ENCODE measurements at regions not wholly inside any gene's neighbourhood (a gene's known extent, or its start where the extent isn't known, plus 50 kb on each side); places are given as distances from the start of the nearest gene placed in this dataset.

DNA sequence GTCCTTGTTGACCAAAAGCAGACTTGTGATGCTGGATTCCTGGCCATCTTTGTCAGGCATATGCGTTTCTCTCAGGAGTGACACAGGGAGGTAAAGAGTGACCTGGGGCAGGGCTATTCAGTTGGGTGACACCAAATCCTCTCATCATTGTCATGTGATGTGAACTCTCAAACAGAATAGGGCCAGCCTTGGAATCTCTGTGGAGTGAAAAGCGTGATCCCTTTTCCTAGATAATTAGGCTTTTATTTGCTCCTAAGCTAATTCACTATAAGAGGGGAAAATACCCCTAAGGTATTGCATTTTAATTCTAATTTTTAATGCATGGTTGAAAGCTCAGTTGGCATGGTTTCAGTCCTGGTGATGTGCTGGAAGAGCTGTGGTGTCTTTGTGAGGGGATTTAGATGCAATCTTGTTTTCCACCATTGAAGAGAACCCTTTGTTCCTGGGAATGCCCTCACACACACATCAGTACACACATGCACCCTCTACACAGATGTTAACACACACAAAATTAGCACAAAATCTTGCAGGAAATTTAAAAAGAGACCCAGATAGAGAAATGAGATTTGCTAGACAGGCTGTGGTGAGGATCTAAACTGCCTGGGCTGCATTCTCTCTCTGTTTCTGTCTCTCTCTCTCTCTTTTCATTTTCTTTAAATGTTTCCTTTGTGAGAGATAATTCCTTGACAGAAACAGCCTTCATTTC is 349.9 kb downstream of the TSN start:
- TF ChIP-seq, protein P1, sequence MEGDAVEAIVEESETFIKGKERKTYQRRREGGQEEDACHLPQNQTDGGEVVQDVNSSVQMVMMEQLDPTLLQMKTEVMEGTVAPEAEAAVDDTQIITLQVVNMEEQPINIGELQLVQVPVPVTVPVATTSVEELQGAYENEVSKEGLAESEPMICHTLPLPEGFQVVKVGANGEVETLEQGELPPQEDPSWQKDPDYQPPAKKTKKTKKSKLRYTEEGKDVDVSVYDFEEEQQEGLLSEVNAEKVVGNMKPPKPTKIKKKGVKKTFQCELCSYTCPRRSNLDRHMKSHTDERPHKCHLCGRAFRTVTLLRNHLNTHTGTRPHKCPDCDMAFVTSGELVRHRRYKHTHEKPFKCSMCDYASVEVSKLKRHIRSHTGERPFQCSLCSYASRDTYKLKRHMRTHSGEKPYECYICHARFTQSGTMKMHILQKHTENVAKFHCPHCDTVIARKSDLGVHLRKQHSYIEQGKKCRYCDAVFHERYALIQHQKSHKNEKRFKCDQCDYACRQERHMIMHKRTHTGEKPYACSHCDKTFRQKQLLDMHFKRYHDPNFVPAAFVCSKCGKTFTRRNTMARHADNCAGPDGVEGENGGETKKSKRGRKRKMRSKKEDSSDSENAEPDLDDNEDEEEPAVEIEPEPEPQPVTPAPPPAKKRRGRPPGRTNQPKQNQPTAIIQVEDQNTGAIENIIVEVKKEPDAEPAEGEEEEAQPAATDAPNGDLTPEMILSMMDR (conservative IDR thresholded peaks at IDR 0.05) = no peak
- peaks cover 11% of the 10 kb centered on the region for H3K9me3 Mint-ChIP-seq
- H3K4me3 Mint-ChIP-seq = no peak overlapping the region
- H3K4me1 Mint-ChIP-seq = peaks cover 42% of the 10 kb centered on the region
- H3K27me3 Mint-ChIP-seq (ENCODE audit: low read depth) = no peaks in the 10 kb centered on the region
- no peak for DNase-seq (ENCODE audit: low read depth, low spot score)
- no peaks in the 10 kb centered on the region for H3K36me3 Mint-ChIP-seq (ENCODE audit: low read depth)
- peak overlapping the region; percentile 95 for H3K27ac Mint-ChIP-seq (ENCODE audit: unreplicated experiment)

DNA sequence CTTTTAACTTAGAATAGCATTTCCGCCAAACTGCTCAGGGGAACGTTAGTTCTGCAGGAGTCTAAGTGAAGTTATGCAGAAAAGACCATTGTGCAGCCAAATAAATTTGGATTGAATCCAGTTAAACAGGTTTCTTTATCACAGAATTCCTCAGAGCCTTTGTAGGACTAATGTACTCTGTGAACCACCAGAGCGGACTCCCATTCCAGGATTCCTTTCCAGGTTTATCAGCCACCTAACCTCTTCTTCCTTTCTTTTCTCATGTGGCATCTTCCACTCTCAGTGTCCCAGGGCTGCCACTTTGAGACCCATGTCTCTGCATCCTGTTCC is 350.4 kb downstream of the TSN start:
- H3K4me1 Mint-ChIP-seq = peaks cover 39% of the 10 kb centered on the region
- peak overlapping the region; percentile 95 for H3K27ac Mint-ChIP-seq (ENCODE audit: unreplicated experiment)
- H3K4me3 Mint-ChIP-seq = no peak overlapping the region
- H3K9me3 Mint-ChIP-seq = peaks cover 11% of the 10 kb centered on the region
- no peaks in the 10 kb centered on the region for H3K27me3 Mint-ChIP-seq (ENCODE audit: low read depth)
- DNase-seq (ENCODE audit: low read depth, low spot score) = no peak
- TF ChIP-seq, protein P1 (conservative IDR thresholded peaks at IDR 0.05) = no peak
- H3K36me3 Mint-ChIP-seq (ENCODE audit: low read depth) = no peaks in the 10 kb centered on the region

DNA sequence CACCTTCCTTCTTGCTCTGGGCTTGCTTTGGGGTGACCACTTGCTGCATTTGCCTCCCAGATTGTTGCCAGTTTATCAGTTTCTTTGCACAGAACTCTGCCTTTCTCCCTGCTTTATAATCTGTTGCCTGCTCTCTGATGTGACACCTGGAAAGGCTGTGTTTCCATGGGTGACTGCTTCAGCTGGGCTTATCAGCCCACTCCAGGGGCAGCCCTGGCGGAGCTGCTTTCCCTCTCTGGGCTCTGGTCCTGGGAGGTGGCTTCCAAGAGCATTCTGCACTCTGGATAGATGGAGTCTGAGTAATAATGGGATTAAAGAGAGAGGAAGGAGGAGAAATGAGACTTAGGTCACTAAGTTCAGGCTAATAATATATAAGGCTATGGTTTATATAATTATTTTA is 352.7 kb downstream of the TSN start:
- Mint-ChIP-seq H3K9me3 (peaks cover 9% of the 10 kb centered on the region), H3K27ac (ENCODE audit: unreplicated experiment) (no peak overlapping the region), H3K36me3 (ENCODE audit: low read depth) (no peaks in the 10 kb centered on the region), H3K4me1 (peaks cover 47% of the 10 kb centered on the region), H3K27me3 (ENCODE audit: low read depth) (peaks cover 2% of the 10 kb centered on the region), H3K4me3 (no peak overlapping the region)
- TF ChIP-seq, protein P1 (conservative IDR thresholded peaks at IDR 0.05) = no peak
- DNase-seq (ENCODE audit: low read depth, low spot score) = no peak

DNA sequence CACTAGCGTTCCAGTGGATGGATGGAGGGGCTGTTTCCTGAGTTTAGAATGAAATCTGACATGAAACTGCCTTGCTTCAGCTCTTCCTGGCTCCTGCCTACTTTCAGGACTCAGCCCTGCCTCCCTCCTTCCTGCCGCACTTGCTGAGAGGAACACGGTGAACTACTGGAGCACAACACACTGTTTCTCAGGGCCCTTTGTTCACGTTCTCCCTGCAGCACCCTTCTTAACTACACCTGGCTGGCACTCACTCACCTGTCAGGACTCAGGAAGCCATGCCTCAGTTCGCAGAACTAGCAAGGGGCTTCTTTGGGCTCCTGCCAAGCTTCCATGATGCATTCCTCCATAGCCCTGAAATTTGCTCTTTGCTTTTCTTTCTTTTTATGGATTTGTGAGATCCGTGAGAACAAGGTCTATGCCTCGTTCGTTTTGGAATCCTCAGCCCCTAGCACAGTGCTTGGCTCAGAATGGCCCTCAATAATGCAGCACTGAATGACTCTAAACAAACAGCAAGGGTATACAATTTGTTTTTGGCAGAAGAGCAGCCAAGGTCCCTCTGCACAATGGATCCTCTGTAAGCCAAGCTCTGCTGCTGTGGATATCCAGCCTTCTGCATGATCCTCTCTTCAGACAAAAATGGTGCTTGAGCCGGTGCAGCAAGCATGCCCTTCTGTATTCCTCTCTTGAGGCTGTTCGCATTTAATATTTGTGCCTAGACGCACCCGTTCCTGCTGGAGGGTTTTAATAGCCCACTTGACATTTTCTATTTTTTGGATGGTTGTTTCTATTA is 357.0 kb downstream of the TSN start:
- no peak overlapping the region for H3K27ac Mint-ChIP-seq (ENCODE audit: unreplicated experiment)
- H3K9me3 Mint-ChIP-seq = no peaks in the 10 kb centered on the region
- peaks cover 22% of the 10 kb centered on the region for H3K4me1 Mint-ChIP-seq
- no peak for DNase-seq (ENCODE audit: low read depth, low spot score)
- H3K4me3 Mint-ChIP-seq = no peak overlapping the region
- no peaks in the 10 kb centered on the region for H3K36me3 Mint-ChIP-seq (ENCODE audit: low read depth)
- TF ChIP-seq, protein P1 (conservative IDR thresholded peaks at IDR 0.05) = no peak
- H3K27me3 Mint-ChIP-seq (ENCODE audit: low read depth) = peaks cover 2% of the 10 kb centered on the region

DNA sequence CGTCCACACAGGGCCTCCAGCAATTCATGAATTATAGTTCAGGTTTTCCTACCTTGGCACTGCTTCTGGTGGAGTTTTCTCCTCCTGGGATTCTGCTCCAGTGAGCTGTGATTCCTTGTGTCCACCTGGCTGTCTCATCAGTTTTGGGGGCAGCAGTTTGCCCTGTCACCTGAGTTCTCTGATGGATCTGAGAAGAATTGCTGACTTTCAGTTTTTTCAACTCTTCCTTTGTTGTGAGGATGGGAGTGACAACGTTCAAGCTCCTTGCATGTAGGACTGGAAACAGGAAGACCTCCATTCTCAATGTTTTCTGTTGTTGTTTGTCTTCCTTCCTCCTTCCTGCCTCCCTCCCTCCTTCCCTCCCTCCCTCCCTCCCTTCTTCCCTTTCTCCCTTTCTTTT is 359.0 kb downstream of the TSN start:
- no peak overlapping the region for H3K4me3 Mint-ChIP-seq
- no peak overlapping the region for H3K27ac Mint-ChIP-seq (ENCODE audit: unreplicated experiment)
- H3K36me3 Mint-ChIP-seq (ENCODE audit: low read depth) = peaks cover 2% of the 10 kb centered on the region
- H3K4me1 Mint-ChIP-seq = peaks cover 16% of the 10 kb centered on the region
- no peak for DNase-seq (ENCODE audit: low read depth, low spot score)
- H3K9me3 Mint-ChIP-seq = peaks cover 4% of the 10 kb centered on the region
- TF ChIP-seq, protein P1 (conservative IDR thresholded peaks at IDR 0.05) = no peak
- H3K27me3 Mint-ChIP-seq (ENCODE audit: low read depth) = peaks cover 2% of the 10 kb centered on the region

Data from neural crest cell (in vitro differentiated cells).